ENCODE measurements at regions not wholly inside any gene's neighbourhood (a gene's known extent, or its start where the extent isn't known, plus 50 kb on each side); places are given as distances from the start of the nearest gene placed in this dataset.

DNA sequence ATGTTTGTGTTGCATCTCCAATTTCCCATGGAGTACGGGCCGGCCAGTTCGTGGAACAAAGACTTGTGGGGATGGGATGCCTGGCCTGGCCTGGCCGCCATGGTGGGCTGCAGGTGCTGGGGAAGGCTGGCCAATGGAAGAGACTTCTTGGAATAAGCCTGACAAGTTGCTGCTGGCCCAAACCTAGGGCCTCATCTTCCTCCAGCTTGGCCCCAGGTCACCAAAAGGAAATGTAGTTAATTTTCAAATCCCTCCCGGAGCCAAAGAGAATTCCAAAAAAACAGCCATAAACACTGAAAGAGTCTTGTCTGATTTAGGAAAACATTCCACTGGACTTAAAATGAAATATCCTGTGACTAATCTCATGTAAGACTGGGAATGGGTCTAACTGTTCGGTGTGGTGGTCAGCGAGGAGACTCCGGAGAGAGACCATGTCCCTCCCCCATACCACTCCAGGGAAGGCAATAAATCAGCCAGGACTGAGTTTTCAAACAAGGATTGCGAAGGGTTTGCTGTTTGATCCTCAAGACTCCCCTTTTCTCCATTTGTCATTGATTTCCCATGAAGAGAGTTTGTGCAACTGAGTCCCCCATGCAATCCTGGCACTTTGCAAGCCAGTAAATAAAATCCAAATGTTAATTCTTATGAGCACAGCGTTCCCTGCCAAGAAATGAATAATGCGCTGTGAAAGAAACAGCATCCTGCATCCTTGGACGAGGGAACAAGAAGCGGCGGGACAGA is 128.7 kb upstream of the HABP2 start:
- DNase-seq: no peak

DNA sequence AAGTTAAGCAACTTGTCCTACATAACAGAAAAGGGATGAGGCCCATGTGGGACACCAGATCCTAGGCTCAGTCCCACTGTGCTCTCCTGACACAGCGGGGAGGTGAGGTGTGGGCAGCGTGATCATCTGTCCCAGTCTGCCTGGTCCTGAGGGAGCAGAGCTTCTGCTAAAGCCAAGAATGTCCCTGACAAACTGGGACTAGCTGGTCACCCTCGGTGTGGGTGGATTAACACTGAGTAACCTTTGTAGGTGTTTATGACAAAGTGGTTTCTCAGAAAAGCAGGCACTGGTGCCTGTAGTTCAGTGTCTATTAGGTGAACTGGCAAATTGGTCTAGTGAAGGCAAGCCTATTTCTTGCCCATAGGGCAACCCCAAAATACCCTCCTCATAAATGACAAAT is 127.8 kb upstream of the HABP2 start:
- DNase-seq: no peak

DNA sequence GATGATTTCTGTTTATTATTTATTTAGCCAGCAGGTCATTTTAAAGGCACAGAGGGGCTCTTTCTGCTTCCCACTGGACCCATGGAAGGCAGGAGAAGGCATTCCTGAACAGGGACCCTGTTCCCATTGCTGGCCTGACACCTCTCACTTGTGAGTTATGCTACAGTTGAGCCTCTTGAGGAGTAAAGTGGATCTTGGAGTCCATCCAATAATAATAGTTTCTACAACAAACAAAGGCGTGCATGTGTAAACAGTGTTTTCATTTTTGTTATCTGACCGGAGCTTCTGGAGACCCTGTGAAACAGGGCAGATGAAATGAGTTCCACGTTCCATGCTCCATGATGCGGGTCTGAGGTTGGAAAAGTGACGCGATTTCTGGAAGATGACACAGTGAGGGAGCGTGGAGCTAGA is 127.3 kb upstream of the HABP2 start:
- no peak for DNase-seq

DNA sequence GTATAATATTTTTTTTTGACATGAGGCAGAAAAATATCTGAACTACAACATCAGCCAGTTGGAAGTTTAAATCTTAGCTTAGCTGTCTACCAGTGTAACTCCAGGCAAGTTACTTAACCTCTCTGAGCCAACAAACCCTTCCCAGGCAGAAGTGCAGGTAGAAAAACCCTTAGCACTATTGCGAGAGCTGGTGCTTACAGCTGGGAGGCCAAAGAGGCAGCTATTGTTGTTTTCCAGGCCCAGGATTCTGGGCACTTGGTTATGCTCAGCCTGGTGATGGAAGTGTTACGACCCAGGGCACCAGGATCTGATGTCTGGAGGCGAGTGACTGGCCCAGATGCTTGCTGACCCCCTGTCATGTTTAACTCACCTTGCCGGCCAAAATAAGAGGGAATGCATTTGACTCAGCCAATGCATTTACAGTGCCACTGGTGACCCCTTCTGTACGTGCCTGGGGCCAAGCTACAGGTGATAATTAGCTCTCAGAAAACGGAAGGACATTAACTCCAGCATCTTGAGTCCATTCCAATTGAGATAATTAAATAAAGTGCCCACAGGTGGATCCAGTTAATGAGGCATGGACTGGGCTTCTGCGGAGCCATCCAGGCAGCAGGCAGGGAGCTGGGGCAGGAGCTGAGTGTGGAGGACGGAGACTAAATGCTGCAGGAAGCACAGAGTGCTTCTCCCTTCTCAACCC is 126.5 kb upstream of the HABP2 start:
- no peak for DNase-seq

DNA sequence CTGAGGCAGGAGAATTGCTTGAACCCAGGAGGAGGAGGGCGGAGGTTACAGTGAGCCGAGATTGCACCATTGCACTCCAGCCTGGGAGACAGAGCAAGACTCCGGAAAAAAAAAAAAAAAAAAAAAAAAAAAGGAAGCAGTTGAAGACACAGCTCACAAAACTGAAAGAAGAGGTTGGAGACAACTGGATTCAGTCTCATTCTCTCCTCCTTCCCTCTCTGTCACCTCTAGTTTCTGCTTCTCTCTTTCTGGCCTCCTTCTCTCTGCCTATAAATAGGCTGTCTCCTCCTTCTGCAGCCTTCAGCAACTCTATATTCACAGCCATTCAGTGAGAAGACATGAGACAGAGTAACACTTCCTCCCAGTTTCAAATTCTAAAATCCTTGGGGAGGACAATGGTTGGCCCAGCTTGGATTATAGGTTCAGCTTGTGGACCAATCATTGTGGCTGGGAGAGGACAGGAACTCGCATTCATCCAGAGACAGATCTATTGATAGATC is 125.6 kb upstream of the HABP2 start:
- DNase-seq: no peak

DNA sequence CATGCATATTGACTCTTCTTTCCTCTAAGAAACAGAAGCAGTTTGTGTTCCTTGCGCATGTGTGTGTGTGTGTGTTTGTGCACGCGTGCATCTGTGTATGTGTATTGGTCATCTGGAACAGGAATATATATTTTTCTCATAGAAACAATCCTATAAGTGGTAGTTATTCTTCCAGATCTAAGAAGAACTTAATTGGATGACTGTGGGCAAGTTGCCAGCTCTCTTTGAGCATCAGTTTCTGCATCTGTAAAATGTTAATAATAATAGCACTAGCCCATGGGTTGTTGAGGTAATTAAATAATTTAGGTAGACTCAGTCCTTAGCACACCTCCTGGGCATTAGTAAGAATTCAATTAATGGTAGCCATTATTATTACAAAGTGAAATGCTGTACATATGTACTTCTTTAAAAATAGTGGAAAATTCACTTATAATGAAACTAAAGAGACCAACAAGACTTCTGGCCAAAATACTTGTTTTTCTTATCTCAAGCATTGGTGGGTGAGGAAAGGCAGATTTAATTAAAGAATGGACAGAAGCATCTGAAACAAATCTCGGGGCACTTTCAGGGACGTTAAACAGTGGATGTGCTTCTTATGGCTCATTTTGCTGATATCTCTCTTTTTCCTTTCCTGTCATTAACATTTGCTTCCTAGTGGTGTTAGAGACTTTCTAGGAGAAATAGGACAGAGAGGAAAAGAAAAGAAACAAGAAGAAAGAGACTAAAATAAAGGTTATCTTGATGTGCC is 124.9 kb upstream of the HABP2 start:
- DNase-seq: no peak

DNA sequence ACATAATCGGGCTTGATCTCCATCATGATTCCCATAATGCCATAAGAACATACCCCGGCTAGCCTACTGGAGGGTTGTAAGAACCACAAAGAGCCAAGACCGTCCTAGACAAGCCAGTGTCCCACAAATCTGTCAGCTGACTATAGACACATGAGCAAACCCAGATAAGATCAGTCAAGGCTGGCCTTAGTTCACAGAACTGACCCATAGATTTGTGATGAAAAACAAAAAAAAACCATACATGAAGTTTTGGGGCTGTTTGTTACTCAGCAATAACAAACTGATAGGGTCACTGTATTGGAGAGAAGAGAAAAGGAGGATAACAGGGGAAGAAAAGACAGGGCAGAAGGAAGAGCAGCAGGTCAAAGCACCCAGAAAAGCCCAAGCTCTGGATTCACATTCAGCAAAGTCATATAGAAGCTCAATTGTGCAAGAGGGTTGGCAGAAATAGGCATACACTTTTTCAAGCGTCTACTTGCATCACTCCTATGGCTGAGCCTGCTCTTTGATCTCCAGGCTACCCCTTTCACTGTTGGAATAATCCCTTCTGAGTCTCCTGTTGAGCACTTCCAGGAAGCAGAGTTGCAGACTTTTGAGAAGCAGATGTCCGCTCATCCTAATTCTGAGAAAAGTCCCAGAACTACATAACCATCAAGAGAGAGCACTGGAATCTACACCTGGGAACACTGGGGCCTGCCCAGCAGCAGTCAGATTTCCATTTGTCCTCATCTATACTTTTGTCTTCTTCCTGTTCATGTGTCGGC is 122.0 kb upstream of the HABP2 start:
- no peak for DNase-seq

DNA sequence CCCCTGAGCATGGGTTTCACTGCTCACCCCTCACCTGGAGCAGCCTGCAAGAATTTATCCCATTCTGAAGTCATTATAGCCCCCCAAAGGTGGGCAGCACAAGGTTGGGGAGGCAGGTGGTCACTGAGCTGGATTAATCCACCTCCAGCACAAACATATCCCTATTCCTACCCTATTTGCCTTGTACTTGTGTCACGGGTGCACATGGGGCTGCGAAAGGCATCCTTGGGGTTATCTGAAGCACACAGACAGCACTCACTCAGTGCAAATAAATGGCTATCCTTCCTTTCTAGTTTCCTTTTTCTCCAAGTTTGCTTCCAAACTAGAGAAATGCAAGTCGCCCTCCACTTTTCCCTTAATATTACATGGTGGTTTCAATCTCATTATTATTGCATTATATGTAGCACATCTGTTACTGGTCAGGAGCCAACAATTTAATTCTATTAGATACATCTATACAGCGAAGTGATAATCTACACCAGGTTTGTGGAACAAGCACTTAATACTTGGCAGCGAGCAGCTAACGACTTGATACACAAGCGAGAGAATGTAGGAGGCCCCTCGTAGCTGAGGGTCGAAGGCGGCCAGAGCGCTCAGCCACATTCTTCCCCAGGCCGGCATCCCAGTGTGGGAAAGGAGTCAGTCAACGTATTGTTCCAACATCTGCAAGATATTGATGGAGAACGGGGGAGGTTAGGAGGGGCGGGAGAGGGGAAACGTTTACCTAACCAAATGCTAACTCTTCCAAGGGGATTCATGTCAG is 121.3 kb upstream of the HABP2 start:
- DNase-seq: no peak

DNA sequence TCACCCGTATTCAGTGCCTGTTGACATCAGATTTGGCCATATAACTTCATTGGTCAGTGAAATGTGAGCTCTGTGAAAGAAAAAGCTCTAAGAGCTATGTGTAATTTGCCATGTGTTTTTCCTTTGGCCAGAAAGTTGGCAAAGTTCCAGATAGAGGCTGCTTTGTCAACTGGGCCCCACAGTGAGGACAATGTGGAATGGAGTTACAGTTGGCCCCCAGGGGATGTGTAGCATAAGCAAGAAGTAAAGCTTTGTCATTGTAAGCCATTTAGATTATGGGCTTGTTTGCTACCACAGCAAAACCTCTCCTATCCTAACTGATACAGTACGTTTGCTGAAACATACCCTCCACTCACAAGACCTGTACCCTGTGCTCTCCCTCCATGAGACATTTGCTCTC is 119.1 kb upstream of the HABP2 start:
- no peak for DNase-seq

DNA sequence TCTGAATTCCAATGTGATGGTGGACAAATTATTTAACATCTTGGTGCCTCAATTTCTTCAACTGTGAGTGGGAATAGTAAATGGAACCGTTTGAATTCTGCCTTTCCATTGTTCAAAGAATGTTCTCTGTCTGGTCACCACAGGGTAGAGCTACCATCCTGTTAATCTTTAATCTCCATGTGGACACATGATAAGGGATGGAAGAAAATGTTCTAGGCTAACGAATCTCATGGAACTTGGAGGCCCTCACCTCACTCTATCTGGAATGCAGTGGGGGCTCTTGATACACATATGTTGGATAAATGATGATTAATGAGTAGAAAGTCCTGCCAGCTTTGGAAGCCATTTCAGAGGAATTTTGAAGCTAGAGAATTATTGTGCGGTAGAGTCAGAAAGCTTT is 118.5 kb upstream of the HABP2 start:
- no peak for DNase-seq

DNA sequence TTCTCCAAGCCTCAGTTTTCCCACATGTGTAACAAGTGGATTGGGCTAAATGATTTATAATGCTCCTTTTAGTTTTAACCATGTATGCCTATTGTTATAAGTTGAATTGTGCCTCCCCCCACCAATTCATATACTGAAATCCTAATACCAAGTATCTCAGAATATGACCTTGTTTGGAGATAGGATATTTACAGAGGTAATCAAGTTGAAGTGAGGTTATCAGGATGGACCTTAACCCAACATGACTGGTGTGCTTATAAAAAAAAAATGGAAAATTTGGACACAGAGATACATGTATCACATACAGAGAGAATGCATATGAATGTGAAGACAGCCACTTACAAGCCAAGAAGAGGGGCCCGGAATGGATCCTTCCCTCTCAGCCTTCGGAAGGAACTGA is 117.9 kb upstream of the HABP2 start:
- no peak for DNase-seq

DNA sequence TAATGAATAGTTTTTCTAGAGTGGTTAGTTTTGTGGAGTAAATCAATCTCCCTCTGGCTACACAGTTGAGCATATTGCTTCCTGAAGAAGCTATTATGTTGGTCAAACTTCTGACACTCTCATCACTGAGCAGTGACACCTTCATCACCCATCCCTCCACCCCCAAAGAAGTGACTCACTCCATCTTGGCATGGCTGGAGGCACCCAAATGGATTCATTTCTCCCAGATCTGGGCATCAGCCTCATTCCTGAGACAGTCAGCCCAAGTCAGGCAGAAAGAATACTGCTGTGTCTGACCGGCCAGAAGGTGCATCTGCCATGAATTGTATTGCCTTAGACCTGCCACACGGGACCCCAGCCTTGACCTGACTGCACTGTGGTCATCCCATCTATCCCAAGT is 117.0 kb upstream of the HABP2 start:
- DNase-seq: no peak

DNA sequence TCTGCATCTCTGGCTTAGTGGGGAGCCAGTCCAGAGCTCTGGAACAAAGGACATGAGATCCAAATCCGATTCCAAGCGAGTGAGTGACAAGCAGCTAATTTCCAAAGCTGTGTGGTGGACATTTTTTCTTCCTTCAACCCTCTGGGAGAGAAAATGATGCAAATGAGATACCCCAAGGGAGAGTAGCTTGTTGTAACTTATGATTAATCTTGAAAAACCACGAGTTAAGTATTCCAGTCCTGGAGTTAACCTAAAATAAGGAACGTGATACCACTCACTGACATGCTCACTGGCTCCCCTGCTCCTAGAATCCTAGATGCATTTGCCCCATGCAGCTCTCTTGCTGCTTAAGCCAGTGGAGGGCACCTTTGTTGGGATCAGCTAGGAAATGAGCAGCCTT is 116.0 kb upstream of the HABP2 start:
- no peak for DNase-seq

DNA sequence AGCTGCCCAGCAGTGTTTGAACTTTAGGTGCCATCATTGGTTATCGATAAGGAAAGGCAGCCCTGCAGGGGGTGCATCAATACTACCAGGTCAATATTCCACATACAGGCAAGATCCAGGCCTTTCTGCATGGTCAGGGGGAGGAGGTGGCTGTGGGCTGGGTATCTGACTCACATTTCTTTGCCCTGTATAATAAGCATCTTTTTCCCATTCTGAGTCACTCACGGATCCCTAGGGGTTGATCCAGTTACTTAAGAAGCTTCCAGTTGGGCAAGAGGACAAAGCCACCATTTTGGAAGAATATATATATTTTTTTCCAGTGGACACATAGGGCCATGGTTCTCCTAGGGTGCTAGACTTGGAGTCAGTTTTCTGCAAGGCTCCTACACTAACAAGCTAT is 114.2 kb upstream of the HABP2 start:
- no peak for DNase-seq

DNA sequence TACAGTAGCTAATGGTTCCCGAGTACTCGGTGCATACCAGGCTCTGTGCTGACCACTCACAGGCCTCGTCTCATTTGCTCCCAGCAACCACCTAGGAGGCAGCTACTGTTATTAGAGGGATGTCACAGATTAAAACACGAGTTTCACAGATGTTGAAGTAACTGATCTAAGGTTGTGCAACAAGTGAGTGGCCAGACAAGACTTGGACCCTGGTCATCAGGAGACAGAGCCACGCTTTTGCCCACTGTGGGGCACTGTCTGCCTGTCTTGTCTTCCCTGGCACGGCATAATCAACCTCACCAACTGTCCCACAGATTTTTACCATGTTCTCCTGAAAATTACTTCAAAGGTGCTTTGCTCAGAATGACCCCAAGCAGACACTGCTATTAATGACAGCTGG is 111.6 kb upstream of the HABP2 start:
- no peak for DNase-seq

DNA sequence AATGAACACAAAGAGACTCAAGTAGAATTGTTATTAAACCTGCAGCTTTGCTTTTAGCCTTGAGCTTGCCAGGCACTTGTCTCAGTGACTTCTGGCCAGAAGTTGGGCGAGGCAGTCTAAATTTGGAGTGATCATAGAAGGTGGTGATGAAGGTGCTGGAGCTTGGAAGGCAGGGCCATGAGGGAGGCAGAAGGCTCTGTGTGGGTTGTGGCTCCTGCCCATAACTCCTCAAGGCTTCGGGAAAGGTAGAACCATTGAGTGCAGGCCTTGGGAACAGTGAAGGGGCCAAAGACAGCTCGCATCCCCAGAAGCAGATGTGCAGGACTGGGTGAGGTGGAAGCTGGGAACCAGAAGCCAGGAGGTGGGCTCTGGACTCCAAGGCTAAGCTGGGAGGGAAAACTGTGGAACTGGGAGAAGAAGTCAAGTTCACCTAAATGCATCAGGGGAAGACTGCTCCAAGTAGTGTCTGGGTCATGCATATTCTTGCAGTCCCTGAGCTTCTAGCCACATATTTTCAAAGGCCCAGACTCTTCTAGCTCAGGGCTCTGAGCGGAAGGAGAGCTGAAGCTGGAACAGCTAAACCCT is 111.1 kb upstream of the HABP2 start:
- DNase-seq: no peak

DNA sequence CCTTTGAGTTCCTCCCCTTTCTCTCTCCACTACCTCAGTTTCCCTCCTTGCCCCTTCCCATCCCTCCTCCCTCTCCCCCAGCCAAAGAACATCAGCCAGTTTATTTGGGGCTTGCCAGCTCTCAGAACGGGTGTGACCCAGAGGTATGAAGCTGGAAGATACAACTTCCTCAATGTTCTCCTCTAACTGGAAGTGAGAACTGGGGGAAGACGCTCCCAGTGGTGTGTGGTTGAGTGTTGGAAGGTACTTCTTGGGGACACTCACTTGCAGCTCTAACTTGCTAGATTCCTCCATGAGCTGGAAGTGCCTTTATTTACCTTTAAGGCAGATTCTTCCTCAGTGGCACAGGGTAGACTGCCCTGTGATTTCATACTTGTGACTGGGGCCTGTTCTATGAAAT is 110.5 kb upstream of the HABP2 start:
- no peak for DNase-seq

DNA sequence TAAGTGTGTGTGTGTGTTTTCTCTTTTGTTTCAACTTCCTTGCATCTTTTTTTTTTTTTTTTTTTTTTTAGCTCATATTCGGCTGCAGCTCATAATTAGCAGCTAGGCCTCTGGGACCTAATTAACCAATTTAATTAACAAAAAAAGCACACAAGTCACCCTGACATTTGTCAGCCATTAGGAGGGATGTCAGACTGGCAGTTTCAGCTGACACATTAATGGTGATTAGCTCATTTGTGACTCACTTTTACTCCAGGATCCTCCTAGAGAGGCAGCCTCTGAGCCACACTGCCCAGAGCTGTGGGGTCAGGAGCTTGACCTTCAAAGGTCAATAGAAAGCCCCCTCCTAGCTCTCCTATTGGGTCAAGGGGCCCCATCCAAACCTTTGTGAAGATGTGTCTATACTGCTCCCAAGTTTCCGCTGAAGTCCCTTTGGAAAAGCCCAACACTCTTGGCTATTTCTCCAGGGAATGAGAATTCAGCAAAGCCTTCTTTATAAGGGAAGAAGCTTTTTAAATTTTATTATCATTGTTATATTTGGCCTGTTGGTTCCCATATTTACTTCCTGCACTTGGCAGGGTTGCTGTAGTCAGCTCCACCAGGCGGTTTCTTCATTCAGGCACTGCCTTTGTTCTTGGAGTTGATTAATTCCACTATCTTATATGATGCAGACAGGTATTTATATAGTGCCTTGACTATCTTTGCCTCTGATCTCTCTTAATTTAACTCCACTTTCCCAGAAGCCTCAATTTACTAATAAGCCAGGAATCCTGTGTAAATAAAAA is 109.5 kb upstream of the HABP2 start:
- no peak for DNase-seq

DNA sequence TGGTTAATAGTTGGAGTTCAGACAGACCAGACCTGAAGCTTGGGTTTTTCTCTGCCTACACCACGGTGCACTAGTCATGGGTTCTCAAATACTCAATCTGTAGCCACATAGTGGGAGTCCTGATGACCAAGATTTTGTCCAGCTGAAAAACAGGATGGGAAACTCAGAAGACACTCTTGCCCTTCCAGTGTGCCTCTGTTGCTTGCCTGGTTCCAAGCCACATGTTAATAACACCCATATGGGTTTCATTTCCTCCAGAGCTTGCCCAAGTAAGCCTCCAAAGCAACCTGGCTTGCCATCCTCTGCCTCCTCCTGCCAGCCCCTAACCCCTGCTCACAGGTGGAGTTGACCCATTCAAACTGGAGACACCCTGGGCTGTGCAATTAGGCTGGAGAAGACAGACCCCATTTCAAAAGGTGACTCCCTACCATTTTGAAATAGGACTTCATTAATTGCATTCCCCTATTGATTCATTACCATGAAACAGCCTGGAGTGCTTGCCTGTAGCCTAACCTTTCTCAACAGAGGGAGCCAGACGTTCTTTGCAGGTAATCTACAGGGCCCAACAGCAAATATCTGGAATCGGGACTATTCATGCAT is 108.0 kb upstream of the HABP2 start:
- no peak for DNase-seq

DNA sequence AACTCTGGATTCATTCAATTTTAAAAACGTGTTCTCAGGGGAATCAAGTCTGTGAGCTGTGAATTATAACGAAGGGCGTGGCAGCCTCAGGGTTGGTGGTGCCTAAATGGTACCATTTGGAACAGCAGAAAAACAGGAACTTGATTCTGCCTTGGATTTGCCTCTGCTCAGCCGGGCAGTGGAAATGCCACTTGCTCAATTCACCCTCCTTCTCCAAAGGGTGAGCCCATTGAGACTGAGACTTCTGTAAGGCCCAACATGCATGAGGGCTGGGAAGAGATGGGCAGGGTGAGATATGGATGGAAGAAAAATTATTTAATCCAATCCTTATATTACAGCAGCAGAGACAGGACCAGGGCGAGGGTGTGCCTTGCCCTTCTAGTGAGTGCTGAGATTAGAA is 107.1 kb upstream of the HABP2 start:
- DNase-seq: no peak

DNA sequence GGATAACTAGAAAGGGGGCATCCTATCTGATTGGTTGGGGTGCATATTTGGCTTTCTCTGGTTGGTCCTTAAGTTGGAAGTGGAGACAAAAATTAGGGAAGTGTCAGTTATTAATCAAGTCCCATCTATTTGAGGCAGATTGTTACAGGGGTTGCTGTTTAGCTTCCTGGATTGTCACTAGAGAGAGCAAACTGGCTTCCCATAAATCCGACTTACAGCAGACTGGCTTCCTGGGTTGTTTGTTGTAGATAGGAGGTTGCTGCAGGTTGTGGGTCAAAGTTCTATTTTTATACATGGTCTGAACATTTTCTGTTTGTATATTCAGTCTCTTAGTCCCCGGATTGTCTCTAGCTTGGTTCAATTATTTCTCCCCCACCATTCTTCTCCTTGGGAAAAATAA is 106.1 kb upstream of the HABP2 start:
- no peak for DNase-seq

Measured in activated T-cell treated with anti-CD3 and anti-CD28 coated beads, Interleukin-2, amount 50 U/mL, for 1 hour (primary cell).